ENCODE measurements at regions not wholly inside any gene's neighbourhood (a gene's known extent, or its start where the extent isn't known, plus 50 kb on each side); places are given as distances from the start of the nearest gene placed in this dataset.

DNA sequence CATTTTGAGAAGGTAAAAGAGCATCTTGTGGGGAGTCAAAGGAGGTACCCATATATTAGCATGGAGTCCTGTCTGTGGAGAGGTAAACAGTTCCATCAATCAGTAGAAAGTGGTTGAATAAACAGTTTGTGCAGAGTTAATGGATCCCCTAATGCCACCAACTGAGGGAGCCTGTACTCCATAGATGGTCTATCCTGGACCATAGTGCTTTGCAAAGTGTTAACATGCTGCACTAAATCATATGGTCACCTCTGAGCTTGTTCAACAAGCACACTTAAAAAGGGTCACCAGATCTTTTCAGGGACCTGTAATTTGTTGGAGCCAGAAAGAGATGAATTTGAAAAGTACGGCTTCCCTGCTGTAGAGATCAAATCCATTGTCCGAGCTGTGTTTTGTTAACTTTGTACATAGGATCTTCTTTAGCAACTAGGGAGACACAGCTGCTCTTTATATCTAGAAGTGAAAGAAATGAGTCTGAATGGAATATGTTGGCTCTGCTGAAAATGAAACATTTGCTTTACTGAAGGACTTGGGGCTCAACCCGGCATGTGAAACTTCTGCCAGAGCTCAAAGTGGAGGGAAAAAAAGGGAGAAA is 366.4 kb downstream of the ETNK1 start:
- Histone ChIP-seq H3K4me2 (no peak overlapping the region), H3K4me1 (no peaks in the 10 kb centered on the region), H3K27ac (no peak overlapping the region), H3K4me3 (no peak overlapping the region), H3K9me3 (no peaks in the 10 kb centered on the region)
- CTCF ChIA-PET, result interaction anchor here (1.8 kb wide), 1 partner anchor 10 kb away, joined by 4 read pairs; no protein-coding TSS in a partner anchor
- no peak for TF ChIP-seq HEYL (CRISPR knock-in tag; IDR thresholded peaks at IDR 0.05)
- TF ChIP-seq CHD4 (IDR thresholded peaks at IDR 0.05; ENCODE audit: borderline replicate concordance), result no peak
- no peak for TF ChIP-seq NPAS2 (CRISPR knock-in tag; IDR thresholded peaks at IDR 0.05; ENCODE audit: borderline replicate concordance)
- TF ChIP-seq ZC3H11A (IDR thresholded peaks at IDR 0.05), result no peak
- TF ChIP-seq, protein P1, sequence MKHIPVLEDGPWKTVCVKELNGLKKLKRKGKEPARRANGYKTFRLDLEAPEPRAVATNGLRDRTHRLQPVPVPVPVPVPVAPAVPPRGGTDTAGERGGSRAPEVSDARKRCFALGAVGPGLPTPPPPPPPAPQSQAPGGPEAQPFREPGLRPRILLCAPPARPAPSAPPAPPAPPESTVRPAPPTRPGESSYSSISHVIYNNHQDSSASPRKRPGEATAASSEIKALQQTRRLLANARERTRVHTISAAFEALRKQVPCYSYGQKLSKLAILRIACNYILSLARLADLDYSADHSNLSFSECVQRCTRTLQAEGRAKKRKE (CRISPR knock-in tag; IDR thresholded peaks at IDR 0.05; ENCODE audit: low read depth), result no peak
- no peak for TF ChIP-seq JUNB (IDR thresholded peaks at IDR 0.05)
- TF ChIP-seq CBX2 (IDR thresholded peaks at IDR 0.05; ENCODE audit: borderline replicate concordance, low read depth), result no peak
- TF ChIP-seq ESRRA (IDR thresholded peaks at IDR 0.05; ENCODE audit: borderline replicate concordance, low read length), result no peak
- no peak for TF ChIP-seq EHMT2 (IDR thresholded peaks at IDR 0.05; ENCODE audit: low read depth)
- no peak for TF ChIP-seq CEBPB (IDR thresholded peaks at IDR 0.05)
- no peak for TF ChIP-seq SMC3 (IDR thresholded peaks at IDR 0.05)
- TF ChIP-seq ZFP36 (IDR thresholded peaks at IDR 0.05; ENCODE audit: borderline replicate concordance, partially characterized antibody), result no peak
- TF ChIP-seq MAZ (IDR thresholded peaks at IDR 0.05; ENCODE audit: borderline replicate concordance, low read depth, low read length), result no peak
- TF ChIP-seq MYC (IDR thresholded peaks at IDR 0.05; ENCODE audit: borderline replicate concordance, low read length), result no peak
- TF ChIP-seq PHF8 (IDR thresholded peaks at IDR 0.05; ENCODE audit: borderline replicate concordance, low read depth), result no peak
- TF ChIP-seq, protein P2, sequence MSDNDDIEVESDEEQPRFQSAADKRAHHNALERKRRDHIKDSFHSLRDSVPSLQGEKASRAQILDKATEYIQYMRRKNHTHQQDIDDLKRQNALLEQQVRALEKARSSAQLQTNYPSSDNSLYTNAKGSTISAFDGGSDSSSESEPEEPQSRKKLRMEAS (IDR thresholded peaks at IDR 0.05), result no peak
- no peak for TF ChIP-seq EP300 (IDR thresholded peaks at IDR 0.05)
- peak in 1 of 2 experiments; percentile 34; a peak in 1 of 6 replicates for ATAC-seq
- no peak for DNase-seq (ENCODE audit: low read depth in 1 of 2, low spot score in 1 of 2)
- 25% methylated on average over 3 of the region's 3 CpGs for WGBS (ENCODE audit: missing lambda C conversion rate)
- no peak for FAIRE-seq
- POLR2A ChIA-PET, result no interaction called here

DNA sequence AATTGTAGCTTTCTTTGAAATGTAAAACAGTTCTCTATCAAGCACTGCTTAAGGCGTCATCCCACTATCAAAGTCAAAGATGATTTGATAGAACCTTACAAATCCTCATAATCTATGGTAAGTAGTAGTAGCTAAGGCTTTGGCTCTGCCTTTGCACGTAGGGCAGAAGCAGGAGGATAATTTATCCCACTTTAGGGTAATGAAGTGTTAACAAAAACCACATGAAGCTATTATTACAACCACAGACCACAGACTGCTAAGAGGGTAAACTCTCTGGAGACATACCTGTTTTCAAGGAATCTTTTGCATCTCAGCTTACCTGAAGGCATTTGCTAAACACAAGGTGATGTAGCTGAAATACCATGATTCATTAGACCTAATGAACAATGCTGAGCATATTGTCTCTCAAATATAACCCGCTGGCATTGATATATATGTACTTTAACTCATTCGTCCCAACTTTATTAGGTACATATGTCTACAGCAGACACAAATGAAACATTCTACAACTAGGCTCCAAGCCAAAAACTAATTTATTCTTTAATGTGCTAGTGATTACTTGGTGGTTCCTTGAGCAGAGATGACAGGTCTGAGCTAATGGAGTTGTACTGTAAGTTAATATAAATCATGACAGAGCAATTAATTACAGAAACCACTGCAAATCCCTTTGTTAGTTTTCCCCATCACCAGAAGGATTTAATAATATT is 368.8 kb downstream of the ETNK1 start:
- FAIRE-seq (no peak), DNase-seq (ENCODE audit: low read depth in 1 of 2, low spot score in 1 of 2) (no peak), ATAC-seq (no peak)
- WGBS (ENCODE audit: missing lambda C conversion rate), result 2% methylated on average over 4 of the region's 4 CpGs
- H3K4me1 ChIP-seq, result no peaks in the 10 kb centered on the region
- H3K27ac ChIP-seq, result no peak overlapping the region
- no peak overlapping the region for H3K4me3 ChIP-seq
- no peak for TF ChIP-seq CHD4 (IDR thresholded peaks at IDR 0.05; ENCODE audit: borderline replicate concordance)
- TF ChIP-seq, protein P3, sequence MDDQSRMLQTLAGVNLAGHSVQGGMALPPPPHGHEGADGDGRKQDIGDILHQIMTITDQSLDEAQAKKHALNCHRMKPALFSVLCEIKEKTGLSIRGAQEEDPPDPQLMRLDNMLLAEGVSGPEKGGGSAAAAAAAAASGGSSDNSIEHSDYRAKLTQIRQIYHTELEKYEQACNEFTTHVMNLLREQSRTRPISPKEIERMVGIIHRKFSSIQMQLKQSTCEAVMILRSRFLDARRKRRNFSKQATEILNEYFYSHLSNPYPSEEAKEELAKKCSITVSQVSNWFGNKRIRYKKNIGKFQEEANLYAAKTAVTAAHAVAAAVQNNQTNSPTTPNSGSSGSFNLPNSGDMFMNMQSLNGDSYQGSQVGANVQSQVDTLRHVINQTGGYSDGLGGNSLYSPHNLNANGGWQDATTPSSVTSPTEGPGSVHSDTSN (IDR thresholded peaks at IDR 0.05), result no peak
- TF ChIP-seq, protein P2 (IDR thresholded peaks at IDR 0.05), result no peak
- TF ChIP-seq RARB (CRISPR knock-in tag; IDR thresholded peaks at IDR 0.05), result no peak
- TF ChIP-seq KDM1A (IDR thresholded peaks at IDR 0.05; ENCODE audit: low read depth), result no peak
- no peak for TF ChIP-seq JUN (IDR thresholded peaks at IDR 0.05)
- no peak for TF ChIP-seq MAZ (IDR thresholded peaks at IDR 0.05; ENCODE audit: borderline replicate concordance, low read depth, low read length)
- no peak for TF ChIP-seq EP300 (IDR thresholded peaks at IDR 0.05)
- TF ChIP-seq NPAS2 (CRISPR knock-in tag; IDR thresholded peaks at IDR 0.05; ENCODE audit: borderline replicate concordance), result no peak
- no peak for TF ChIP-seq TFCP2L1 (CRISPR knock-in tag; IDR thresholded peaks at IDR 0.05)
- no peak for TF ChIP-seq HES2 (IDR thresholded peaks at IDR 0.05)
- H3K9me3 ChIP-seq, result no peaks in the 10 kb centered on the region
- ChIA-PET CTCF (interaction anchor here (0.9 to 1.4 kb wide), 2 partner anchors 10 to 12 kb away, joined by 4 to 6 read pairs; no protein-coding TSS in a partner anchor), POLR2A (no interaction called here)
- no peak overlapping the region for H3K4me2 ChIP-seq

All from A549 (cell line).